ENCODE measurements at regions not wholly inside any gene's neighbourhood (a gene's known extent, or its start where the extent isn't known, plus 50 kb on each side); places are given as distances from the start of the nearest gene placed in this dataset.
"Not testable (repeated sequence)": the region's sequence is repeated elsewhere in the genome, so short reads cannot be mapped to it uniquely, and the experiment has no call there.

- Histone ChIP-seq H3K4me1 (ENCODE audit: control insufficient read depth in 5 of 5, insufficient read depth in 5 of 5, low read length in 5 of 5) (peaks cover 0 to 61% (median 33%) of the 10 kb centered on the region in 5 donors), H3K4me3 (no peak overlapping the region), H3K27ac (ENCODE audit: low read depth in 1 of 2, low read length in 1 of 2) (no peak overlapping the region), H3K9me3 (ENCODE audit: control insufficient read depth in 4 of 4, insufficient read depth in 3 of 4, low read length in 3 of 4) (no peaks in the 10 kb centered on the region), H3K27me3 (ENCODE audit: control insufficient read depth in 3 of 3, insufficient read depth in 3 of 3, low read length in 2 of 3) (no peaks in the 10 kb centered on the region), H3K36me3 (ENCODE audit: control insufficient read depth in 4 of 4, insufficient read depth in 4 of 4, low read length in 4 of 4) (no peaks in the 10 kb centered on the region), H3K9ac (ENCODE audit: insufficient read depth in 1 of 2, low read length in 2 of 2) (no peak overlapping the region)
- ATAC-seq (ENCODE audit: insufficient read depth, low FRiP score) (no peak), DNase-seq (no peak)
- TF ChIP-seq CTCF (IDR thresholded peaks at IDR 0.05; ENCODE audit: control extremely low read depth, extremely low read depth): no peak
- 84 to 90% methylated on average over 16 of the region's 16 CpGs for WGBS, 2 donors
Observed at GRCh38 chr2:43068631-43069517, 157.5 kb downstream of the ZFP36L2 start.

GRCh38 chr2:43068041-43068533 is 158.3 kb downstream of the ZFP36L2 start:
- peaks cover 0 to 53% (median 25%) of the 10 kb centered on the region in 5 donors for H3K4me1 ChIP-seq (ENCODE audit: control insufficient read depth in 5 of 5, insufficient read depth in 5 of 5, low read length in 5 of 5)
- no peak for DNase-seq
- TF ChIP-seq CTCF (IDR thresholded peaks at IDR 0.05; ENCODE audit: control extremely low read depth, extremely low read depth): no peak
- no peaks in the 10 kb centered on the region for H3K9me3 ChIP-seq (ENCODE audit: control insufficient read depth in 4 of 4, insufficient read depth in 3 of 4, low read length in 3 of 4)
- no peaks in the 10 kb centered on the region for H3K36me3 ChIP-seq (ENCODE audit: control insufficient read depth in 4 of 4, insufficient read depth in 4 of 4, low read length in 4 of 4)
- no peak overlapping the region for H3K4me3 ChIP-seq
- ATAC-seq (ENCODE audit: insufficient read depth, low FRiP score): no peak
- WGBS, 2 donors: 80 to 88% methylated on average over 51 of the region's 51 CpGs
- H3K27ac ChIP-seq (ENCODE audit: low read depth in 1 of 2, low read length in 1 of 2): no peak overlapping the region
- no peak overlapping the region for H3K9ac ChIP-seq (ENCODE audit: insufficient read depth in 1 of 2, low read length in 2 of 2)
- H3K27me3 ChIP-seq (ENCODE audit: control insufficient read depth in 3 of 3, insufficient read depth in 3 of 3, low read length in 2 of 3): no peaks in the 10 kb centered on the region

- 88% methylated on average over 14 of the region's 14 CpGs for WGBS, 2 donors
- DNase-seq: no peak
- Histone ChIP-seq H3K36me3 (ENCODE audit: control insufficient read depth in 4 of 4, insufficient read depth in 4 of 4, low read length in 4 of 4) (no peaks in the 10 kb centered on the region), H3K9ac (ENCODE audit: insufficient read depth in 1 of 2, low read length in 2 of 2) (no peak overlapping the region), H3K27me3 (ENCODE audit: control insufficient read depth in 3 of 3, insufficient read depth in 3 of 3, low read length in 2 of 3) (no peaks in the 10 kb centered on the region), H3K9me3 (ENCODE audit: control insufficient read depth in 4 of 4, insufficient read depth in 3 of 4, low read length in 3 of 4) (no peaks in the 10 kb centered on the region), H3K4me1 (ENCODE audit: control insufficient read depth in 5 of 5, insufficient read depth in 5 of 5, low read length in 5 of 5) (peaks cover 0 to 48% (median 22%) of the 10 kb centered on the region in 5 donors), H3K27ac (ENCODE audit: low read depth in 1 of 2, low read length in 1 of 2) (no peak overlapping the region), H3K4me3 (no peak overlapping the region)
- no peak for ATAC-seq (ENCODE audit: insufficient read depth, low FRiP score)
- no peak for TF ChIP-seq CTCF (IDR thresholded peaks at IDR 0.05; ENCODE audit: control extremely low read depth, extremely low read depth)
Observed at GRCh38 chr2:43067254-43068040, 159.0 kb downstream of the ZFP36L2 start.

- H3K27me3 ChIP-seq (ENCODE audit: control insufficient read depth in 3 of 3, insufficient read depth in 3 of 3, low read length in 2 of 3); H3K27ac ChIP-seq (ENCODE audit: low read depth in 1 of 2, low read length in 1 of 2); H3K4me3 ChIP-seq; DNase-seq; ATAC-seq (ENCODE audit: insufficient read depth, low FRiP score); H3K9ac ChIP-seq (ENCODE audit: insufficient read depth in 1 of 2, low read length in 2 of 2); H3K9me3 ChIP-seq (ENCODE audit: control insufficient read depth in 4 of 4, insufficient read depth in 3 of 4, low read length in 3 of 4); H3K36me3 ChIP-seq (ENCODE audit: control insufficient read depth in 4 of 4, insufficient read depth in 4 of 4, low read length in 4 of 4): not testable (repeated sequence)
- H3K4me1 ChIP-seq (ENCODE audit: control insufficient read depth in 5 of 5, insufficient read depth in 5 of 5, low read length in 5 of 5): peaks cover 0 to 41% (median 15%) of the 10 kb centered on the region in 5 donors
- 90 to 91% methylated on average over 18 to 20 of the region's 20 CpGs for WGBS, 2 donors
Observed at GRCh38 chr2:43066541-43067253, 159.7 kb downstream of the ZFP36L2 start.
